ENCODE measurements at regions not wholly inside any gene's neighbourhood (a gene's known extent, or its start where the extent isn't known, plus 50 kb on each side); places are given as distances from the start of the nearest gene placed in this dataset.
A peak's percentile ranks its signal among the peaks of the same experiment; 100 is the strongest.

DNA sequence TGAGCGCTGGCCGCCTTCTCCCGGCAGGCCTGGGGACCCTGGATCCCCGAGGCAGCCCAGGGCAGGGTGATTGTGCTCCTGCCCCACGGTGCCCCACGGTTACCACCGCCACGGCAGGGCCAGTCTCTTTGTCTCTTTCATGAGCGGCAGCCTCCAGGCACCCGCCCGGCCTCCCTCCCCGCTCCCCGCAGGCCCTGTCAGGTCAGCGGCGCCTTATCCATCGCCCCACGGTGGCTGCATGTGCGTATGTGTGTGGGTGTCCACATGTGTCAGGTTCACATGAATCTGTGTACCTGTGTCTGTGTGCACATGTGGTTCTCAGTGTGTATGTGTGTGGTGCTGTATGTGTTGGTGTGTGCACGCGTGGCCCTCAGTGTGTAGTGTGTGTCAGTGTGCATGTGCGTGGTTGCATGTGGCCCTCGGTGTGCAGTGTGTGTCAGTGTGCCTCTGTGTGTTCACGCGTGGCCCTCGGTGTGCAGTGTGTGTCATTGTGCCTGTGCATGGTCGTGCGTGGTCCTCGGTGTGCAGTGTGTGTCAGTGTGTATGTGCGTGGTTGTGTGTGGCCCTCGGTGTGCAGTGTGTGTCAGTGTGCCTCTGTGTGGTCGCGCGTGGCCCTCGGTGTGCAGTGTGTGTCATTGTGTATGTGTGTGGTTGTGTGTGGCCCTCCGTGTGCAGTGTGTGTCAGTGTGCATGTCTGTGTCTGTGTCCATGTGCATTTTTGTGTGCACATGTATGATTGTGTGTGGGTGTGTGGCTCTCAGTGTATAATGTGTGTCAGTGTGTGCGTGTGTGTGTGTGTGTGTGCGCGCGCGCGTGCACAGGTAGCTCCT lies 239.2 kb upstream of the GSE1 start:
- H3K27me3 ChIP-seq: no peaks in the 10 kb centered on the region
- TF ChIP-seq, protein P1, sequence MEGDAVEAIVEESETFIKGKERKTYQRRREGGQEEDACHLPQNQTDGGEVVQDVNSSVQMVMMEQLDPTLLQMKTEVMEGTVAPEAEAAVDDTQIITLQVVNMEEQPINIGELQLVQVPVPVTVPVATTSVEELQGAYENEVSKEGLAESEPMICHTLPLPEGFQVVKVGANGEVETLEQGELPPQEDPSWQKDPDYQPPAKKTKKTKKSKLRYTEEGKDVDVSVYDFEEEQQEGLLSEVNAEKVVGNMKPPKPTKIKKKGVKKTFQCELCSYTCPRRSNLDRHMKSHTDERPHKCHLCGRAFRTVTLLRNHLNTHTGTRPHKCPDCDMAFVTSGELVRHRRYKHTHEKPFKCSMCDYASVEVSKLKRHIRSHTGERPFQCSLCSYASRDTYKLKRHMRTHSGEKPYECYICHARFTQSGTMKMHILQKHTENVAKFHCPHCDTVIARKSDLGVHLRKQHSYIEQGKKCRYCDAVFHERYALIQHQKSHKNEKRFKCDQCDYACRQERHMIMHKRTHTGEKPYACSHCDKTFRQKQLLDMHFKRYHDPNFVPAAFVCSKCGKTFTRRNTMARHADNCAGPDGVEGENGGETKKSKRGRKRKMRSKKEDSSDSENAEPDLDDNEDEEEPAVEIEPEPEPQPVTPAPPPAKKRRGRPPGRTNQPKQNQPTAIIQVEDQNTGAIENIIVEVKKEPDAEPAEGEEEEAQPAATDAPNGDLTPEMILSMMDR (IDR thresholded peaks at IDR 0.05): no peak
- no peak for TF ChIP-seq EP300 (IDR thresholded peaks at IDR 0.05)
- no peak for TF ChIP-seq POLR2A (IDR thresholded peaks at IDR 0.05)
- no peaks in the 10 kb centered on the region for H3K36me3 ChIP-seq
- peaks cover 0 to 100% (median 54%) of the 10 kb centered on the region in 4 donors for H3K4me1 ChIP-seq
- WGBS, 2 donors: 76 to 89% methylated on average over 31 to 41 of the region's 41 CpGs
- no peak overlapping the region for H3K4me3 ChIP-seq
- DNase-seq (ENCODE audit: low spot score in 2 of 2): no peak
- H3K27ac ChIP-seq: peak overlapping the region in 3 of 4 donors; percentile 17 to 89 (median 86)
- H3K9me3 ChIP-seq: no peaks in the 10 kb centered on the region

DNA sequence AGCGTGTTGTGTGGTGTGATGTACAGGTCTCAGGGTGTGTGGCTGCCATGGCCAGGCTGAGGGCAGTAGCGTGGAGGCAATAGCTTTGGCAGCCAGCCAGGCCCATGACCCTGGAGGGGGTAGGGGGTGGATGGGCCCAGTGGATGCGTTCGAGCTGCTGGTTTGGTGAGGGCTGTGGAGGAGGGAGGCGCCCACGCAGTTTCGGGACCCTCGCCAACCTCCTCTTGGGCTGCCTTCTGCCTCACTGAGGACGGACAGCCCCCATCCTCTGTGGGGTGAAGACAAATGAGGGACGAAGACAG lies 238.6 kb upstream of the GSE1 start:
- Histone ChIP-seq H3K4me3 (no peak overlapping the region), H3K4me1 (peaks cover 0 to 100% (median 54%) of the 10 kb centered on the region in 4 donors), H3K27me3 (no peaks in the 10 kb centered on the region), H3K36me3 (no peaks in the 10 kb centered on the region), H3K27ac (peak overlapping the region in 2 of 4 donors; percentile 68 to 77), H3K9me3 (no peaks in the 10 kb centered on the region)
- TF ChIP-seq EP300 (IDR thresholded peaks at IDR 0.05) (no peak), POLR2A (IDR thresholded peaks at IDR 0.05) (no peak)
- TF ChIP-seq, protein P1 (IDR thresholded peaks at IDR 0.05): no peak
- DNase-seq (ENCODE audit: low spot score in 2 of 2): no peak
- 51 to 65% methylated on average over 9 to 10 of the region's 10 CpGs for WGBS, 2 donors

DNA sequence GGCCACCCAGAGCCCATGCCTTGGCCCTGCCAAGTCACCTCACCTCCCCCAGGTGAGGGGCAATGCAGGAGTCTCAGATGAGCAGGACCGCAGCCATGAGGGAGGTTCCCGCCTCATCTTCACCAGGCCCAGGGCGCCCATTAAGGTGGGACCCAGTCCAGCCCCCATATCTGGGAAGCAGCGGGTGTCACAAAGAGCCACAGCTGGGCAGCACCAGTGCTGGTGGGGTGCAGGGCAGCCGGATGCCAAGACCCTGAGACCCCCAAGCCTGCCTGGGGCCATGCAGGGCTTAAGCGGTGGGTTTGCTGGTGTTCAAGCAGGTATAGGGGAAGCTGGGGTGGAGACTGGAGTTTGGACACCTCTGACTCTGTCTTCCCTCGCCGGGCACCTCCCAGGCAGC lies 237.8 kb upstream of the GSE1 start:
- no peak for TF ChIP-seq EP300 (IDR thresholded peaks at IDR 0.05)
- TF ChIP-seq, protein P1 (IDR thresholded peaks at IDR 0.05): no peak
- TF ChIP-seq POLR2A (IDR thresholded peaks at IDR 0.05): no peak
- H3K27me3 ChIP-seq: no peaks in the 10 kb centered on the region
- H3K4me1 ChIP-seq: peaks cover 0 to 99% (median 46%) of the 10 kb centered on the region in 4 donors
- no peak for DNase-seq (ENCODE audit: low spot score in 2 of 2)
- H3K36me3 ChIP-seq: no peaks in the 10 kb centered on the region
- no peaks in the 10 kb centered on the region for H3K9me3 ChIP-seq
- peak overlapping the region in 3 of 4 donors; percentile 7 to 77 (median 68) for H3K27ac ChIP-seq
- H3K4me3 ChIP-seq: no peak overlapping the region
- 86 to 90% methylated on average over 8 of the region's 8 CpGs for WGBS, 2 donors

DNA sequence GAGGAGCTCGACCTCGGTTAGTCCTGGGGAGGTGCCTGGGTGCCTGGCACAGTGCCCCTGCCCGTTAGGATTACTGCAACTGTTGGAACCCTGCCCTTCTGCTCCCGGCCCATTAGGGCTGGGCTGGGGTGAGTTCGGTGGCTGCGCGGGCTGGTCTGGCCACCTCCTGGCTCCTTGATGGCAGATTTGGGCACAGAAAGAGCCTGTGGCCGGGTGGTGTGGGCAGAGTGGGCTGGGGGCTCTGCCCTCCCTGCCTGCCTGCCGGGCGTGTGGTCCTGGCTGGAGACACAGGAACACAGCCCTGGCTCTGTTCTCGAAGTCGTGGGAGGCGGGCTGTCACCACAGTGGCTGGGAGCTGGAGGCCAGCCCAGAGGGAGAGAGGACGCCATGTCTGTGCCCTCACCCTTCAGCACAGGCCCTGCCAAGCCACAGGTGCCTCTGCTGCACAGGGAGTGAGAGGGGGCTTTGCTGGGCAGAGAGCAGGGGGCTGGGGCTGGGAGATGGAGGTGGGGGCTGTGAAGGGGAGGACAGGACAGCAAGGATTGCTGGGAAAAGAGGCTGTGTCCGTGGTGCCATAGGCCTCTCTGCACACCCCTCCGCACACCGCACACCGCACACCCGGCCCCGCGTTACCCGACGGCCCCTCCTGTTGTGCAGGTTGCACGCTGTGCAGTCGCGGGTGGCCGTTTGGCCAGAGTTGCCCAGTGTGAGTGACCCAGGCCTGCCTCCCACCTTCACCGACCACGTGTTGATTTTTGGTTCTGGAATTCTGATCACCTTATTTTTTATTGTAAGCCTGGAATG lies 236.6 kb upstream of the GSE1 start:
- 49 to 51% methylated on average over 21 to 25 of the region's 29 CpGs for WGBS, 2 donors
- Histone ChIP-seq H3K4me1 (peaks cover 0 to 89% (median 38%) of the 10 kb centered on the region in 4 donors), H3K9me3 (no peaks in the 10 kb centered on the region), H3K27ac (peak overlapping the region; percentile 36 to 86 (median 70)), H3K27me3 (no peaks in the 10 kb centered on the region), H3K4me3 (no peak overlapping the region), H3K36me3 (no peaks in the 10 kb centered on the region)
- DNase-seq (ENCODE audit: low spot score in 2 of 2): no peak
- TF ChIP-seq POLR2A (IDR thresholded peaks at IDR 0.05) (no peak), EP300 (IDR thresholded peaks at IDR 0.05) (peak in 1 of 2 donors; percentile 72)

DNA sequence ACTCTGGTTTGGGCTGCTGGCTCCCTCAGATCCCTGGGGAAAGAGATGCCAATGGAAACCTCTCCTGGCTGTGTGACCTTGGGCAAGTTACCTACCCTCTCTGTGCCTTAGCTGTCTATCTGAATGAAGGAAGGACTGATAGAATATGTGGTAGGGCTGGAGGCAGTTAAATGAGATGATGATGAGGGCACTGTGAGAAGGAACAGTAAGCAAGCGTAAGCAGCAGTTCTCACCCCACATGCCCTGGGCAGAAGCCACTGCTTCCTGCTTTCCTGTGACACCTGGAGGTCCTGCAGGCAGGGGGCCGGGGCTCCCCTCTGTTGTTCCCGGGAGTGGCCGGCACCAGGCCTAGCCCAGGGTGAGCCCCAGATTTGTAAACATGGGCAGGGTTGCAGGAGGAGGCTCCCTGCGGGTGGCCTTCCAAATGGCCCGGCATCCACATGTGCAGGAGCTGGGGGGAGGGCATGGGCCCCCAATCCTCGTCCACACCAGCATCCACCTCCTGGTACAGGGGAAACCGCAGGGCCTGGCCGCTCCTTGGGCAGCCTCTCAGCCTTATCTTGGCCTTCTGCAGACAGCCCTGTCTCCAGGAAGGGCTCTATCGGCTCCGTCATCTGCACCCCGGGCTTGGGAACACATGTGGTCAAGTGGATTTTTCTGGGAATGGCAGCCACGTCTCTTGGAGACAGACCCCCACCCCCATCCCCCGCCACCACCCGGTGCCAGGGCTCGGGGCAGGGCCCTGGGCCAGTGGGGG lies 235.6 kb upstream of the GSE1 start:
- Histone ChIP-seq H3K27me3 (no peaks in the 10 kb centered on the region), H3K27ac (peak overlapping the region in 3 of 4 donors; percentile 64 to 86 (median 77)), H3K4me3 (no peak overlapping the region), H3K4me1 (peaks cover 0 to 89% (median 38%) of the 10 kb centered on the region in 4 donors), H3K9me3 (no peaks in the 10 kb centered on the region), H3K36me3 (no peaks in the 10 kb centered on the region)
- TF ChIP-seq EP300 (IDR thresholded peaks at IDR 0.05) (no peak), POLR2A (IDR thresholded peaks at IDR 0.05) (no peak)
- TF ChIP-seq, protein P1 (IDR thresholded peaks at IDR 0.05): no peak
- DNase-seq (ENCODE audit: low spot score in 2 of 2): no peak
- 30 to 52% methylated on average over 14 to 16 of the region's 16 CpGs for WGBS, 2 donors
